Duodenal mucosa (tissue), 2 donors: ENCODE measurements at regions not wholly inside any gene's neighbourhood (a gene's known extent, or its start where the extent isn't known, plus 50 kb on each side); places are given as distances from the start of the nearest gene placed in this dataset.

Source experiments
- H3K27ac ChIP-seq: one replicate; pipeline ENCODE4 v1.7.0; 2013; ENCODE audit warnings: low read depth, low read length
- H3K27me3 ChIP-seq, 2 donors: one replicate each; pipeline ENCODE4 v1.7.0; 2013; ENCODE audit warnings: low read length in 2 of 2, control low read depth in 1 of 2; ENCODE audit not compliant: insufficient read depth in 2 of 2, control insufficient read depth in 1 of 2
- H3K36me3 ChIP-seq, 2 donors: one replicate each; pipeline ENCODE4 v1.7.0; 2013; ENCODE audit warnings: low read length in 2 of 2, control low read depth in 1 of 2; ENCODE audit not compliant: insufficient read depth in 2 of 2, control insufficient read depth in 1 of 2
- H3K4me1 ChIP-seq, 2 donors: one replicate each; pipeline ENCODE4 v1.7.0; 2013; ENCODE audit warnings: low read length in 2 of 2, control low read depth in 1 of 2; ENCODE audit not compliant: insufficient read depth in 2 of 2, control insufficient read depth in 1 of 2
- H3K4me3 ChIP-seq, 2 donors: one replicate each; pipeline ENCODE4 v1.7.0; 2013; ENCODE audit warnings: low read length in 2 of 2, low read depth in 1 of 2
- H3K9ac ChIP-seq, 2 donors: one replicate each; pipeline ENCODE4 v1.7.0; 2013; ENCODE audit warnings: low read length in 2 of 2, low read depth in 1 of 2
- H3K9me3 ChIP-seq, 2 donors: one replicate each; pipeline ENCODE4 v1.7.0; 2013; ENCODE audit warnings: low read length in 2 of 2, control low read depth in 1 of 2; ENCODE audit not compliant: control insufficient read depth in 1 of 2

DNA sequence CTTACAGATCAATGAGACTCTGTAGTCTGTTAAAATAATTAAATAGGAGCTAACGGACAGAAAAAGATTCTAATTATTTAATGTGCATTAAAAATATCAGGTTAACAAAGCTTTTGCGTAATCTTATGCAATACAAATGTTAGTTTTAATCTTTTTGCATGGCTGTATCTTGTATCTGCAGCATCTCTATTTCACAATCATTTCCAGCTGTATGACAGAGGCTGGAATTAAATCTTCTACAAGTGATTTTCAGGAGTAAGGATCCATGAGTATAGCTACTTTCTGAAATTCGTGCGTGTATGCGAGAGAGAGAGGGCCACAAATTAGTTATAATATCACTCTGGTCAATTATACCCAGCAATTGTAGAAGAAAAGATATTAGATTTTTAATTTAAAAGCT is 1446.8 kb downstream of the NCAM2 start:
- no peaks in the 10 kb centered on the region for H3K27me3 ChIP-seq
- no peak overlapping the region for H3K27ac ChIP-seq

DNA sequence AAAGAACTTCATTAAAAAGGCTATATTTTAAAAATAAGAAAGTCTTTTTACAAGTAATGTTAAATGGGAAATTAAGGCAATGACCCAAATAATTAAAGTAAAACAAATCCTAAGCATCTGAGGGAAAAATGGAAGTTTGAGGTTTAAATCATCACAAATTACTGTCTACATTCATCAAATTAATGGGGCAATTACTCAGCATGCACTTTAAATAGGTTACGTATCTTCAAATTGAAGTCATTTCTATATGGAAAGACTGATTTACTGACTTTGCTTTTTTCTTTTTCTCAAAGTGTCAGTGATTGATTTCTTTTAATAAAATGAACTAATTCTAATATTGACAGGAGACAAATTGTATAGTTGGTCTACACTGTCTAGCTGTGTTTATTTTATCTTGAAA is 1452.3 kb downstream of the NCAM2 start:
- H3K9me3 ChIP-seq: no peaks in the 10 kb centered on the region

More for the DNA sequence above, 1446.8 kb downstream of the NCAM2 start:
- Histone ChIP-seq H3K36me3 (no peaks in the 10 kb centered on the region), H3K4me3 (no peak overlapping the region), H3K4me1 (no peaks in the 10 kb centered on the region), H3K9me3 (no peaks in the 10 kb centered on the region), H3K9ac (no peak overlapping the region)

DNA sequence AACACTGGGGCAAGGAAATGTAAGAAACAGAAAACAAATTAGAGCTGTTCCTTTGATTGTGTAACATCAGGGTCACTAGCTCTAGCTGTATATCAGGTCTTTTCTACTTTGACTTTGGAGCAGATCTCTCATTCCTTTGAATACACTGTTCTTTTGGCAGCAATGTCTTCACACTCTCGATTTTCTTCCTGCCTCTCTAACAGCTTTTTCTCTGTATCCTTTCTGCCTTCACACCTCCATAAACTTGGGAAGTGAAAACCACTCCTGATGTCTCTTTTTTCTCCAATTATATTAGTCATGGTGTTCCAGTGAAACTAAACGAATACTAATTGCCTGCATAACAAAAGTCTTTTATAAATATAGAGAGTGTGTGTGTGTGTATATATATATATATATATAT is 1458.0 kb downstream of the NCAM2 start:
- H3K4me1 ChIP-seq: no peaks in the 10 kb centered on the region
- H3K27ac ChIP-seq: no peak overlapping the region
- H3K27me3 ChIP-seq: no peaks in the 10 kb centered on the region
- H3K9ac ChIP-seq: no peak overlapping the region
- H3K9me3 ChIP-seq: no peaks in the 10 kb centered on the region
- no peaks in the 10 kb centered on the region for H3K36me3 ChIP-seq
- H3K4me3 ChIP-seq: no peak overlapping the region

More for the DNA sequence above, 1452.3 kb downstream of the NCAM2 start:
- H3K27me3 ChIP-seq: no peaks in the 10 kb centered on the region
- H3K4me1 ChIP-seq: no peaks in the 10 kb centered on the region
- no peak overlapping the region for H3K9ac ChIP-seq
- no peak overlapping the region for H3K27ac ChIP-seq
- H3K36me3 ChIP-seq: no peaks in the 10 kb centered on the region
- H3K4me3 ChIP-seq: no peak overlapping the region

DNA sequence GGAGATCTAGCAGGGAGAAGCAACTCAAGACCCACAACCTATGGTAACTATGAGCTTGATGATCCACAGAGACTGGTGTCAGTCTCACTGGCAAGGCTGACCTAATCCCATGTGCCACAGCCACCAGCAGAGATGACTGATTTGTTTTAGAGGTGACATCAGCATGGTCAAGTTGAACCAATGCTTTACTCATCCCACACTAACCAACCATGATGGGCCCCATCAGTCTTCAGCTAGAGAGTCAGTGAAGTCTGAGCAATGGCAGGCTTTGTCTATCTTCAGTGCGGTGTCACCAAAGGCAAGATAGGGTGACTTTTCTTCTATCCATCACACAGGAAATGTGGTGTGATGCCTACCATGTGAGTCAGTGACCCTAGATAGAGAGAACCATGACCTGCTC is 1470.7 kb downstream of the NCAM2 start:
- no peaks in the 10 kb centered on the region for H3K27me3 ChIP-seq
- H3K9me3 ChIP-seq: peaks cover 3% of the 10 kb centered on the region in 2 donors
- no peaks in the 10 kb centered on the region for H3K36me3 ChIP-seq

DNA sequence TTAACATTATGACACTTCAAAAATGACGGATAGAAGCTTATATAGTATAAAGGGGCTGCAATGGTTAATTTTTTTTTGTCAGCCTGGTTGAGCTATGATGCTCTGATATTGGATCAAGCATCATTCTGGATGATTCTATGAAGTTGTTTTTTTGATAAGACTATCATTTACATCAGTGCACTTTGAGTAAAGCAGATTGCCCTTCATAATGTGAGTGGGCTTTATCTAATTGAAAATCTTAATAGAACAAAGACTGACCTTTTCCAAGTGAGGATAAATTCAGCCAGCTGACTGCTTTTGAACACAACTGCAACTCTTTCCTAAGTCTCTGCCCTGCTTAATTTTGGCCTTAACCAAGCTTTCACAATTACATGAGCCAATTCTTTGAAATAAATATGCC is 1476.2 kb downstream of the NCAM2 start:
- Histone ChIP-seq H3K27ac (no peak overlapping the region), H3K4me3 (no peak overlapping the region), H3K36me3 (no peaks in the 10 kb centered on the region), H3K27me3 (no peaks in the 10 kb centered on the region), H3K9me3 (peaks cover 0 to 6% of the 10 kb centered on the region in 2 donors), H3K4me1 (no peaks in the 10 kb centered on the region), H3K9ac (no peak overlapping the region)

More for the DNA sequence above, 1470.7 kb downstream of the NCAM2 start:
- H3K27ac ChIP-seq: no peak overlapping the region
- no peaks in the 10 kb centered on the region for H3K4me1 ChIP-seq
- H3K9ac ChIP-seq: no peak overlapping the region
- no peak overlapping the region for H3K4me3 ChIP-seq

DNA sequence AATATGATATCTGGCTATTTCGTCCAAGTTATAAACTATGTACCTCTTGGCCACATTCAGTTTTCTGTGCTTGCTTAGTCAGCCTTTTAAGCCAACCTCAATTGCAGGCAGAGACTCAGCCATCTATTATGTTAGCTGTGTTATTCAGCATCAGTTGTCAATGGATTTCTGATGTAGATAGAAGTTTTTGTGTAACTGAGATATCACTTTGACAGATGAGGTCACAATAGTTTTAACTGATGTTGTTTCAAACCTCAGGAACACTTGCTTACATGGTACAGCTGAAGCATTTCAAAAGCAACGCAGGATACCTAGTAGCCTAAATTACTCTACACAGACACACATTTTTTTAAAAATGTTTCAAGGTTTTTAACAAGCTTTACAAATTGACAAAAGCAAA is 1478.0 kb downstream of the NCAM2 start:
- Histone ChIP-seq H3K36me3 (no peaks in the 10 kb centered on the region), H3K4me3 (no peak overlapping the region), H3K27me3 (no peaks in the 10 kb centered on the region), H3K27ac (no peak overlapping the region), H3K9ac (no peak overlapping the region), H3K9me3 (peaks cover 0 to 8% of the 10 kb centered on the region in 2 donors), H3K4me1 (no peaks in the 10 kb centered on the region)

DNA sequence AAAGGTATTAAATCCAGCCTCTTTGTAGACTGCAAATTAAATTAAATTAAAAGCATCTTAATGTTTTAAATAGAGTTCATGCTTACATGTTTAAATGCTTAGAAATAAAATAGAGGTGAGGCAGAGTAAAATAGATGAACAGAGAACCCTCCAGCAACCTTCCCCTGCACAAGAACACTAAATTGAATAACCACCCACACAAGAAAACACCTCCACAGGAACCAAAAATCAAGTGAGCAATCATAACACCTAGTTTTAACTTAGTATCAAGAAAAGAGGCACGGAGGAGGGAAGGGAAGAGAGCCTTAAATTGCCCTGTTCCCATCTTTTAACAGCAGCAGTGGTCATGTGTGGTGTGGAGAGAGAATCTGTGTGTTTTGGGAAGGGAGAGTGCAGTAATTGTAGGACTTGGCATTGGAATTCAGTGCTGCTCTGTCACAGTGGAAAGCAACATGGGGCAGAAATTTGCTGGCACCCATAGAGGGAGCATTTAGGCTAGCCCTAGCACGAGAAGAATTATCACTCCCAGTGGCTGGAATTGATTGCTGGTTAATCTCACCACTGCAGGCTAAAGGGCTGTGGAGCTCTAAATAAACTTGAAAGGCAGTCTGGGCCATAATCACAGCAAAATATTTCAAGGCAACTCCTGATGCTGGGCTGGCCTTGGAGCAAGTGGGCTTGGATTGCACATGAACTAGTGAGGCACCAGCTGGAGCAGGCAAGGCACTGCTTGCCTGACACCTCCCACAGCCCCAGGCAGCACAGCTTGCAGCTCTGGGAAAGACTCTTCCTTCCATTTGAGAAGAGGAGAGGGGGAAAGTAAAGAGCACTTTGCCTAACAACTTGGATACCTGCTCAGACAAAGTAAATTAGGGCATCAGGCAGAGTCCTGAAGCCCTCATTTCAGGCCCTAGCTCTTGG is 1478.8 kb downstream of the NCAM2 start:
- no peak overlapping the region for H3K27ac ChIP-seq
- no peaks in the 10 kb centered on the region for H3K36me3 ChIP-seq
- H3K4me3 ChIP-seq: no peak overlapping the region
- no peak overlapping the region for H3K9ac ChIP-seq
- H3K27me3 ChIP-seq: no peaks in the 10 kb centered on the region
- no peaks in the 10 kb centered on the region for H3K4me1 ChIP-seq
- H3K9me3 ChIP-seq: peaks cover 0 to 8% of the 10 kb centered on the region in 2 donors

DNA sequence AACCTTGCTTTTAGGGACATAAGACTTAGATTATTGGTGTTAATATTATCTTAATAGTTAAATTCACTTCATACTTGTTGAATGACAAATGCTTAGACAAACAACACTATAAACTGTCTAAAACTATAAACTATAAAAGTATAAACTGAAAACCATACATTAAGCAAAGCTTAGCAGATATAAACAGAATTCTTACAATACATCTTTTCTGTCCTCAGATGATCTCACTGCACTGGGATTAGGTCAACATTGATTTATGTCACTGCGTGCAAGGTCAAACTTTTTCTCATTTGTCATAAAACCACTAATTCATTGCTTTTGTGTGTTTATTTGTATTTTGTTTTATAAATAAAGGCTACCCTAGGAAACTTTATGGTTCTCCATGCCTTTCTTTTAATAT is 1491.8 kb downstream of the NCAM2 start:
- H3K9ac ChIP-seq: no peak overlapping the region
- H3K36me3 ChIP-seq: no peaks in the 10 kb centered on the region
- peaks cover 0 to 3% of the 10 kb centered on the region in 2 donors for H3K9me3 ChIP-seq
- no peak overlapping the region for H3K27ac ChIP-seq
- H3K4me1 ChIP-seq: no peaks in the 10 kb centered on the region
- no peak overlapping the region for H3K4me3 ChIP-seq
- H3K27me3 ChIP-seq: no peaks in the 10 kb centered on the region

DNA sequence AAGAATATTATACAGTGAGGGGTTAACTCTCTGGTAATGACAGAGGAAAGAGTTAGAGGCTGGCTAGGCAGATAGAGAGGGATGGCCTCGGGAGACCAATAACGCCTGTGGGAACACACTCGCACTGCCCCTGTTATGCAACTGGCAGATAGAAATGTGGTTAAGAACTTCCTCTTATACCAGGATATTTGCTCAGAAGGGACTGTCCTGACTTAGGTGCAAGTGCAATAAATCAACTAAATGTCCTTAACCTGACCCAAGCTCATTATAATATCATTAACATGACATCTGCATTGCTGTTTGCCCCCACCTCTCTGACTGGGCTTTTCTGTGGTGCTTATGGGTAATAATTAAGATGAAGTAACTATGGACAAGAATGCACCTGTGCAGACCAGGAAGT is 1518.0 kb downstream of the NCAM2 start:
- H3K27ac ChIP-seq: no peak overlapping the region
- no peak overlapping the region for H3K9ac ChIP-seq
- peaks cover 0 to 8% of the 10 kb centered on the region in 2 donors for H3K9me3 ChIP-seq
- no peak overlapping the region for H3K4me3 ChIP-seq
- no peaks in the 10 kb centered on the region for H3K4me1 ChIP-seq
- H3K27me3 ChIP-seq: no peaks in the 10 kb centered on the region
- no peaks in the 10 kb centered on the region for H3K36me3 ChIP-seq

DNA sequence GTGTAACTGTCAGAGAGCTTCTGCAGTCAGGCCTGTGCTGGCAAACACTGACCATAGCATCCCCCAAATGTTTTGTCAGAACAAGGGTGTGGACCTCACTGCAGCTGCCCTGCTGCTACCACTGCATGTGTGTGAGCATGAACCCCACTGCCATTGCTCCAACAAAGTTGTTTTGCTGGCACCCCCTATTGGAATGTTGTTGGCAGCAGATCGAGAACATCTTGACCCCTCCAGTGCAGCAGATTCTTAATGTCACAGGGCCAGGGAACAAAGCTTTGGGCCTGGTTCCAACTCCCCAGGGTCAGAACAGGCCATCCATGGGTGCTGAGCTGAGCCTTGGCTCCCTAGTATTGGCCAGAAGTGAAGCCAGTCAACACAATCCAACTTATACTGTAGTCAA is 1537.4 kb downstream of the NCAM2 start:
- Histone ChIP-seq H3K36me3 (no peaks in the 10 kb centered on the region), H3K9ac (no peak overlapping the region), H3K4me3 (no peak overlapping the region), H3K9me3 (peaks cover 13 to 16% of the 10 kb centered on the region in 2 donors), H3K27ac (no peak overlapping the region), H3K27me3 (no peaks in the 10 kb centered on the region), H3K4me1 (no peaks in the 10 kb centered on the region)
